Stimulated activated CD4-positive, alpha-beta T cell treated with anti-CD3 and anti-CD28 coated beads, Interleukin-1b, Interleukin-23, amount 100 ng/mL, for 24 hours (primary cell): ENCODE measurements at regions not wholly inside any gene's neighbourhood (a gene's known extent, or its start where the extent isn't known, plus 50 kb on each side); places are given as distances from the start of the nearest gene placed in this dataset.
"Not testable (repeated sequence)": the region's sequence is repeated elsewhere in the genome, so short reads cannot be mapped to it uniquely, and the experiment has no call there.

Experiments used
- DNase-seq, 4 experiments: peaks; one replicate each; pipeline ENCODE4 v3.0.0-alpha.2; 2020; ENCODE audit warnings: low read depth in 4 of 4, low spot score in 1 of 4

DNA sequence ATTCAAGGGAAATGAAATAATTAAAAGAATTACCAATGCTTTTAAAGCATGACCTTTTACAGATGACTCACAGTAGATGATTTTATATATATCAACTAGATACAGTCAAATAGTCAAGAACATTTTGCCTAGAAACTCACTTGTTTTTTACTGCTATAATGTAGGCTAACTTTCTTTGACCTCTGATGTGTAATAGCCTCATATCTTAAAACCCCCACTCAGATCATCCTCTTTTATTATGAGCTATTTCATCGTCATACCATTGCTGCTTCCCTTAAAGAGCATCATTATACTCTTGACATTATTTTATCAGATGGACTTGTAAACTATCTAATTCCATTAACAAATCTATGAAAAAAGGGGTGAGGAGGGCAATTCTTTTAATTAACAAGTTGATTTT, 355.9 kb upstream of the AGA start:
- DNase-seq = no peak

DNA sequence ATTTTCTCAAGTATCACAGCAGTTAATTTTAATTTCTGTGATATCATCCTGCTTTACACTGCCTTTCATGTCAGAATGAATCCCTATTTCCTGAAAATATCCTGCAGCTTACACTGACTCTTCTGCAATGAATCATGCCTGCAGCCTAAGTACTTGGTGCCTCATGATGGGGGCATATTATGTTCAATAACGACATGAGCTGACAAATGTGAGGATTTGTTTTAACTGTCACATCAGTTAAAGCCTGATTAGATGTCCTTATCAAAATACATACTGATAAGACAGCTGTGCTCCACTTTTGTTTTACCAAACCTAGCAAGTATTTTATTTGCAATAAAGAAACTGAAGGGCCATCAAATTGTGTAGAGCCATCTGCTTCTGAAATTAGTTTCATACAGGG, 359.9 kb upstream of the AGA start:
- DNase-seq = no peak

DNA sequence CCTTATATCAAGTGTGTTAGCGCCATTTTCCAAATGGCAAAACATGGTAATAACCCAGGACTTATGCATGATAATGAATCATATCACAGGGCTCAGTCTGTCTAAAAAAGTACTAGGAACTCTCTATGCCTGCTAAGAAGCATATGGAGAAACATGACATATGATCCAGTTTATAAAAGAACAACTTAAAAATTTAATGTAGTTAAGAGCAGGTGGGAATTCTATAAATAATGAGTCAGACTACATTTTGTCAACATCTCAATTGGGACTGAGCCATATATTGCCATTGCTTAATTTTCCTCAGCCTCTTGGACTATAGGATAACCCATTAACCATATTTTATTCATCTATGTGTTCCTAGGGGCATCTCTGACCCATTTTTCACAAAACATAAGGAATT, 360.4 kb upstream of the AGA start:
- no peak for DNase-seq

DNA sequence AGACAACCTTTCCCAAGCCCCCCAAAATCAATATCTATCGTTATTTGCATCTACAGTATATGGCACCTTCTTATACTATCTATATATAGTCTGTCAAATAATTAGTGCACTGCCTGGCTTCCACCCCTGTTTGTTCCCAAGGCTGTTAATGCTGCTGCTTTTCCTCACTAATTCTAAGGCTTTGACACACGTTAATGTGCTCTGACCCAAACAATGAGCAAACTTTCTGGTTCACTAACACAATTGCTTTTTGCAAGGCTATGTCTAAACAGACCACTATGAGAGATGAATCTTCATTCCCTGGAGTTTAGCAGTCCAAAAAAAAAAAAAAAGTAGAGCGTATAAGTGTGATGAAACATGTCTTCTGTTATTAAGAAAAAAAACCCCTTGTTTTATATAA, 360.9 kb upstream of the AGA start:
- no peak for DNase-seq

DNA sequence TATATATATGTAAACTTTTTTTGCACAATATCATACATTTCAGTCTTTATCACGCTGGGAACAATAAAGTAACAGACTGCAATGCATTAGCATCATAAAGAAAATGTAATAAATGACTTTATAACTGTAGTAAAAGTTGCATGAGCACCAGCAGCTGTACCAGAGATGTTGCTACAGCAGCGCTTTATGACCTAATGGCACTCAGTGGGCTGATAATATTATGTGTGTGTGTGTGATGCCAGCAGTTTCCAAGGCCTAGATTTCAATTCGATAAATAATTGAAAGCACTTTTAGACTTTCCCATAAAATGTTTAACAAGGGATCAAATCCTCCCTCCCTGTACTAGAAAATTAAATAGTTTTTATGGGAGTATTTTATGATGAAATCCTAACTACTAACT, 367.6 kb upstream of the AGA start:
- no peak for DNase-seq

DNA sequence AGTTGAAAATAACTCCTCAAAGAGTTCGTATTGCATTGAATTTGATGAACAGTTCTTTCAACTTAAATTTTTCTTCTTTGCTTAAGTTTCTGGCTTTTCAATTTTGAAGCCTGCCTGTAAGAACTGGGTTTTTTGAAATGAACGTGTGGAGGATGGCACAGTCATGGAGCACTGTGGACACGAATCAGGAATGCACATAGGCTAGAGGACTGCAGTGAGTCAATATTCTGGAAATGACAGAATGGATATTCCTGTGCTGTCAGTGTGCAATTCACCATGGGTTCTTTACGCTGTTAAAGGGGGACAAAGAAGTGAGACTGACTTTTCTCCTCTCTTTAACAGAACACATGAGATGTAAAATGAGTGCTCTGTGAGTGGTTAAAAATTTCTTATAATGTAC, 368.0 kb upstream of the AGA start:
- DNase-seq = no peak

DNA sequence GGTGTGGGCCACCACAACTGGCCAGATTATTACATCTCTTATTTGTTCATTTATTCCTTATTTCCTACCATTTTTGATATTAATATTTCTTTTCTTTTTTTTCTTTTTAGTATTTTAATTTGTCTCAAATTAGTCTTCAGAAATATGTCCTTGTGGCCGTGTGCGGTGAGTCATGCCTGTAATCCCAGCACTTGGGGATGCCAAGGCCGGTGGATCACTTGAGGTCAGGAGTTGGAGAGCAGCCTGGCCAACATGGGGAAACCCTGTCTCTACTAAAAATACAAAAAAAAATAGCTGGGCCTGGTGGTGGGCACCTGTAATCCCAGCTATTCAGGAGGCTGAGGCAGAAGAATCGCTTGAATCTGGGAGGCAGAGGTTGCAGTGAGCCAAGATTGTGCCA, 376.2 kb upstream of the AGA start:
- not testable (repeated sequence) for DNase-seq

DNA sequence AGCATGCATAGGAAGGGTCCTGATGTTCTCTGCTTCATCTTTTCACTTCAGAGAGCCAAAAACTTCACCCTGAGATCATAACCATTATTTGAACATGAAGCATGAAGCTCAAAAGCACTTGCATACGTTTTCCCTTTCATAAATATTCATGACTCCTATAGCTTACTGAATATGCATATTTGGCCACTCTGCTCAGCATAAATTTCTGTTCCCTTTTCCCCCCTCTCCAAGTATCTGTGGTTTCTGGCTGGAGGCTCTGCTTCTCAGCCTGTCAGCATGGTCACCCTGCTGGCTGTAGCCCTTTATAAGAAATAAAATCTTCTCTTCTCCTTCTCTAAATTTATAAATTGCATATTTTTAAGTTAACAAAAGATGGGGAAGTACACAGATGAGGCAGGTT, 384.7 kb upstream of the AGA start:
- DNase-seq = no peak

DNA sequence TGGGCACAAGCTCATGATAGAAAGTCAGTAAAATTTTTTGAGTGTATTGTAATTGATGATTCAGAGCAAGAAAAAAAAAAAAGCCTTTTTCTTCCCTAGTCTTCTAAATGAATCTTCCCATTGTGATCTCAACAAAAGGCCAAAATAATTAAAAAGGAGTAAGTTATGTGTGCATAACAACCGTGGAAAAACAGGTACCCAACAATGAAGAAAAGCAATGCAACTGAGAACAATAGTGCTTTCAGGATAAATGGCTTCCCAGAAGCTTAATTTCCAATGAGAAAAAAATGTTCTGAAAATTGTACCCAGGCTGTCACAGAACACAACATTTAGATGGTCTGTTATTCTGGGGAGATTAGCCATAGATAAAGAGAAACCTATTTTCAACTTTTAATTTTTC, 399.0 kb upstream of the AGA start:
- DNase-seq = no peak

DNA sequence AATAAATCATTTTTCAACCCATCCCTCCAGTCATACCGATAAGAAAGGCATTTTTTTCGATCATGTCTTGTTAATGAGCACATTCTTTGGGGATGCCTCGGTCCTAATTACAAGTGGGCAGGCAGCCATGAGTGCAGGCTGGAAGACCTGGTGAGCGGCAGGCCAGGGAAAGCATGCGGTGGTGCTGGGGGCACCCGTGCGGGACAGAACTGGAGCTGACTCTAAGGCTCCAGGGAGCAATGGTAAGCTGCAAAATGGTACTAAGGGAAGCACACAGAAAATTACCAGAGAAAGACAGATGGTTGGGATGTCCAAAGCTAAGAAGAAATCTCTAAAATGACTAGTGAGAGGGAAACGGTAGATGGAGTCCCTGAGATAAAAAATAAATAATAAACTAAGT, 411.0 kb upstream of the AGA start:
- DNase-seq = no peak

DNA sequence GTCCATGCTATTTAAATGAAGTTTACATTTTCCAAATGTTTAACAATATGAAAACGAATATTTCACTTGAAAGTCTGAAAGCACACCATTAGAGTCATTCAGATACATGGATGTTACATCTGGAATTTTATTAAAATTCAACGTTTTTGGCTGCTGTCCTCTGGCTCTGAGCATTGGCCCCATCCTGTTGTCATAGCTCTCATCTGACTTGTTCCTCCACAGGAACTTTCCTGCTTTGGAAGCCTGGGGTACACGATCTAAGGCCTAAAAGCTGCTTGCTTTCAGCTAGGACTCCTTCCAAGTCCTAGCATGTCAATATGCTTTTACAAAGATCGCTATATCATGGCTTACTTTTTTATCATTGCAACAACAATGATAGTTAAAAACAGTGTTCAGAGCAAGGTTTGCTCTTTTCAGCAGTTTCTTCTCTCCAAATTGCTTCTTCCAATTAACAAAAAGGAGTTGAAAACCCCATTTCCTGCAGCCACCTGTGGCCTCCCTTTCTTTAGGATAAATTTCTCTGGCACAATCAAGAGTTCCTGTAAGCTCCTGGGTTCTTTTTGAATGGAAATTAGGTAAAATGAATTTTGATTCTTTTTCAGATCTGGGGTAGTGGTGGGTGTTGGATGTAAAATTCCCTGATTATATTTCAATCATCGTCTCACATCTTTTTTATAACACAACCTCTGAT, 413.4 kb upstream of the AGA start:
- DNase-seq = no peak

DNA sequence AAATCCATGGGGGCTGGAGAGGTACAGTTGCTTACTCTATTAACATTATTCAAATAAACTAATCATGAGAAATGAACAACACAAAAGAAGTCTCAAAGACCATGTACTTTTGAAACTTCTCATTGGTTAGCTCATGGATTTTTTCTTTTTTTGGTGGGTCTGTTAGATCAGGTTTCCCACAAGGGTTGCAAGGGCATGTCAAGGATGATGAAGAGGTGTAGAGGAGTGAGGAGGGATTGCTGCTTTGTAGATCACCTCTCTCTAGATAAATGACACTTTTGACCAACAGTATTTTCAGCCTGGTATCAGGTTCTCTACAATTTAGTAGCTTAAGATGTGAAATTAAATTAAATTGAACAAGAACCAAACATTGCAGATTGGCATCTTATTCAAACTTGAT, 417.9 kb upstream of the AGA start:
- DNase-seq = no peak

DNA sequence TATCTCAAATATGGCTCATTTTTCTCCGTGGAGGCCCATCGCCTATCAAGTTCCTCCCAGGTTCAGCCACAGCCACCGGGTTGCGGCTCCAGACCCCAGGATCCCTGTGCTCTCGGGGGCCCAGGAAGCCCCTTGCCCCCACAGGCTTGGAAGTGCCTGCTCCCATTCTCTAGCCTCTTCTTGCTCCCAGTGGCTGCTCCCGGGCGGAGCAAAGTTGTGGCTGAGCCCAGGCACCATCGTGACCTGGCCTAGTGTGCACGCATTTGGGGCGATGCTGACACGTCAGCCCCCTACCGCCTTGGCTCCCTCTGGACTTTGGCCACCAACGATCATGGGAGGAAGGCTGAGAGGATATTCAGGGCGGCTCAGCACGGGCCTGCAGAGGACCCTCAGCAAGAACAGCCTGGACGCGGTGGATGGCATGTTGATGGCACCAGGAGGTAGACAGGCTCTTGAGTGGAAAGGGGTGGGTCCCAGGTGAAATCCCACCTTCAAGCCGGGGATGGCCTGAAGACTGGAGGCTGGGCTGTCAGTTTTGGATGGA, 419.4 kb upstream of the AGA start:
- DNase-seq = no peak

DNA sequence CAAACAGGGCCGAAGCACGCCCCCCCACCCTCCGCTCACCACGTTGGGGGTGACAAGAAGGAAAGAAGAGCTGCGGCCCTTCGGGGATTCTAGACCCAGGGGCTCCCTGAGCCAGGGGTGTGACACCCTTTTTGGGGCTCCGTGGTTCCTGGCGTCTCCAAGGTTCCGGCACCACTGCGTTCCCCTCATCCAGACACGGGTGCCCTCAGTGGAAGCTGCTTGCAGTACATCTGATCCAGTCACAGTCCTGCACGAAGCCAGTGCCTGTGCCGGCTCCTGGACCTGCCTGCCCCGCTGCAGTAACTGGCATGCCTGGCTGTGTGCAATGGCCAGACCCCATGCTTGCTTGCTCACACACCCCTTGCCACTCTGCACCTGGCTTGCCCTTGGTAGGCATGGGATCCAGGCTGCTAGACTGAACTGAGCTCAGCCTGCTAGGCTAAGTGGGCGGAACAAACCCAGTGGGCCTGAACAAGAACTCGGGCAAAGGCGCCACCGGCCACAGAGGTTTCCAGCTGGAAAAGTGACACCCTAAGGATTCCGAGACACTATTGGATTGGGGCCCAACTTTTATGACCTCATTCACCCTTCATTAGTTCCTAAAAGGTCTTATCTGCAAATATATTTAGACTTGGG, 420.4 kb upstream of the AGA start:
- no peak for DNase-seq

DNA sequence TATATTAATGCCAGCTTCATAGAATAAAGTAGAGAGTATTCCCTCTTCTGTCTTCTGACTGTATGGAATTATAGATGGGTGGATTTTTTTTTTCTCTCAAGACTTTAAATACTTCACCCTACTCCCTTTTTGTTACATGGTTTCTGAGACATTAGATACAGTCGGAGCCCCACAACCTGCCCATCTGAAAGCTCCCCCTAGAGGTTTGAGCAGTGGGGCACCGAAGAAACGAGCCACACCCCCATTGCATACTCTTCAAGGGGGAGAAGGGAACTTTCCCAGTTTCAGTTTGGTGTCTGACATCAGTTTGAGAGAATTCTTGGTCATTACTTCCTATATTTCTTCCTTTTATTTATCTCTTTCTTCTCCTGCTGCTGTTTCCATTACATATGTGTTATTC, 437.6 kb upstream of the AGA start:
- no peak for DNase-seq

DNA sequence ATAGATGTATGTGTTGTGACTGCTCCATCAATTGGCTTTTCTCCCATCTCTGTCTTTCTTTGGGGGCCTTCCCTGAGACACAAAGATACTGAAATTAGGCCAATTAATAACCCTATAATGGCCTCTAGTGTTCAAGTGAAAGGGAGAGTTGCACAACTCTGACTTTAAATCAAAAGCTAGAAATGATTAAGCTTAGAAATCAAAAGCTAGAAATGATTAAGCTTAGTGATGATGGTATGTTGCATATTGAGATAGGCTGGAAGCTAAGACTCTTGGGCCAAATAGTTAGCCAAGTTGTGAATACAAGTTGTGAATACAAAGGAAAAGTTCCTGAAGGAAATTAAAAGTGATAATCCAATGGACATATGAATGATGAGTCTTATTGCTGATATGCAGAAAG, 452.9 kb upstream of the AGA start:
- no peak for DNase-seq

DNA sequence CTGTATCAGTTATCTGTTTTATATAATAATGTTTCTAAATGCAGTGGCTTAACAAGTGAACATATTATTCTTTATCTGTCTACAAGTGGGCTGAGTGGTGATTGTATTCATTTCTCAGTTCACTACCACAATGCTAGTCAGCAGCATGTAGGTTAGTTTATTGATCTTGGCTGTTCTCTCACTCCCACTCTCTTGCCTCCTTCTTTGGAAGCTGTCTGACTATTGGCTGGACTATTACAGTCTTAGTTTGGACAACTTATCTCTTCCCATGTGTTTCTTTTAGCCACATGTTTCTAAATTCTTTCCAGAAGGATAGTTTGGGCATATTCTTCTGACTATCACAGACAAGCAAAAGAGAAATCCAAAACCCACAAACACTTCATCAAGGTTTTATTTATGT, 459.5 kb upstream of the AGA start:
- no peak for DNase-seq

DNA sequence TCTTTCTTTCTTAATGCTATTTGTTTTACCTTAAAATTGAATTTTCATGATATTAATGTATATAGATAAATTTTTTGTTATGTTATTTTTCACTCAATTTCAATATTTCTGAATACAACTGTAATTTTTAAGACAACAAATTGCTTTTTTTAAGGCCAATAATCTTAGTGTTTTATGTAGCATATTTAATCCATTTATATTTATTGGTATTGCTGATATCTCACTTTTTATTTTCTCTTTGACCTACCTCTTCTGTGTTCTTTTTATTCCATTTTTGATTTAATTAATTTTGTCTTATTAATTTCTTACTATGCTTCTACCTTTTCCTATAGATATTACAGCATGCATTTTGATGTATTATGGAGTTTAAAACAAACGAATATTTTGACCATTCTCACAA, 460.1 kb upstream of the AGA start:
- DNase-seq = no peak

DNA sequence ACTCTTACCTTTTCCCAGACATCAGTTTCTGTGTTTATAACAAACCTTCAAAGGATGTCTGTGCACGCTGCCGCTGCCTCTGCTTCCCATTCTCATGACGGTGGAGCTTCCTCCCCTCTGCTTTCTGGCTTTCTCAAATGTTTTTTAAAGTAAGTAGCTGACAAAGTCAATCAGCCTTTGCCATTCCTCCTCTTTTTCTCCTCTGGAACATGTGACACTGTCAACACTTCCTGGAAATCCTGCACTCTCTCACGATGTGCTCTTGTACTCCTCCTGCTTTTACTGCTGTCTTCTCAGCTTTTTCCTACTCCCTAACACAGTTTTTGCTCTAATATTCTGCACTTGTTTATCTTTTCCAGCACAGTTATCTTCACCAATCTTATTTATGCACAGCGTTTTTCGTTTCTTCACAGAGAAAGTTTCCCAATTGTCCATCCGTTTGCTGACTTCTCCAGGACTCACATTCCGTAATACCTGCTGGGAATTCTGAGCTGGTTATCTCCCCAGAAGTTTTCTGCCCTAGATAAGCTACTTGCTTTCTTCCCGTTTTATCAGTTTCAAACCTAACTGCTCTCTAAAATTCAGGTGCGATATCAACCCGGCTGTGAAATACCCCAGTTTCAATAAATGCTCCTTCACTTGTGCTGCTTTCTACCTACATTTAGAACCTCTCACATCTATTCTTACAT, 465.6 kb upstream of the AGA start:
- DNase-seq = no peak

DNA sequence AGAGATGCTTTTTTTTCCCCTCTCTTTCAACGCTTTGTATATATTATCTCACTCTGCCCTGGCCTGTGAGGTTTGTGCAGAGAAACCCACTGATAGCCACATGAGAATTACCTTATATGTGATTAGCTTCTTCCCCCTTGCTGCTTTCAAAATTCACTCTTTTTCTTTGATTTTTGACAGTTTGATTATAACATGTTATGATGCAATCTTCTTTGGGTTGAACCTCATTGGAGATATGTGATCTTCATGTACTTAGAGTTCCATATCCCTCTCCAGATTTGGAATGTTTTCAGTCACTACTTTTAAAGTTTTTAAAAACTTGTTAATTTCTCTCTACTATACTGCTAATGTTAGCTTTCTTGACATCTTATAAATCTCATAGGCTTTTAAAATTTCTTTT, 479.5 kb upstream of the AGA start:
- DNase-seq = no peak

DNA sequence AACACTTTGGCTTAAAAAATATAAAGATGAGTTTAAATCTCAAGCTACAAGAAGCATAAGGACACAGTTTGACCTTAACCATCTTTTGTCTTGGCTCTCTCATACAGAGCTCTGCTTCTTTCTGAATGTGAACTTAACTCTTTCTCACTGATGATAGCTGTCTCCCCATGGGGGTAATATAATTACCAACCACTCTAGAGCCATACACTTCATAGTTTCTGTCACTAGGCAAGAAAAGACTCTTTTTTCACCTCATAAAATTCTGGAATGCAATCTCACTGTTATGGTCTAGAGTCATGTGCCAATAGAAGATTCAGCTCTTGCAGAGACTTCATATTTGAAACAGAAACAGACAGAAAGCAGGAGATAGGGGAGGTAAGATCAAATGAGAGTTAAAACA, 481.7 kb upstream of the AGA start:
- no peak for DNase-seq

DNA sequence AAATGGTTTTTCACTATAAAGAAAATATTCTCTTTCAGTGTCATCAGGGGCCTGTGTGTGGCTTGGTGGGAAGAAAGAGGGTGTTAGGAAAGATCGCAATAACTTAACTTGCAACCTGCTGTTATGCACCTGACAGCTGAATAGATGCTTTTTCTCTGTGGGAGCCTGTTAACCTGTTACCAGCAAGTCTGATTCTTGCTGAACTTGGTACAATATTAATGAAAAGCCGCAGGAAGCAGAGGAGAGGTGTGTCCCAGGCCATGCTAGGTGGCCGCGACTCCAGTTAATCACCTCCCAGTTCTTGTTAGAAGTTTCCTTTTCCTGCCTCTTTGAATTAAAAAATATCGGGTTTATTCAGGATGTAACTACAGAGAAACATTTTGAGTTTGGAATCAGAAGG, 494.8 kb upstream of the AGA start:
- DNase-seq = no peak

DNA sequence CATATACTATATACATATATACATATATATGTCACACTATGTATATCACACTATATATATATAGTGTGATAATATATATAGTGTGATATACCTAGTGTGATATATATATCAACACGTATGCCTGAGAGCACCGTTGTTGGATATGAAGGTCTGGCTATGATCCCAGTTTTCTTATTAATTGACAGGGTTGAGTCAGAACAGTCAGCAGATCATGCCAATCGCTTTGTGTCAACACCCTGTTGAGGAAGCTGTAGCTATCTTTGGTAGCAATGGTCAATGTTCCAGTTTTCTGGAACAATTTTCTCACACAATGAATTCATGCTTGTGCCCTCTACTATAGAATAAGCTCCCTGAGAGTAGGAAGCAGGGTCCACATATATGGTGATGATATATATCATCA, 496.0 kb upstream of the AGA start:
- no peak for DNase-seq
